ENCODE measurements at regions not wholly inside any gene's neighbourhood (a gene's known extent, or its start where the extent isn't known, plus 50 kb on each side); places are given as distances from the start of the nearest gene placed in this dataset.

- TF ChIP-seq CTCF (IDR thresholded peaks at IDR 0.05 in 2 of 3, conservative IDR thresholded peaks at IDR 0.05 in 1 of 3; ENCODE audit: borderline replicate concordance in 1 of 3, insufficient read depth in 1 of 3, low read depth in 2 of 3, low read length in 2 of 3) (no peak), EZH2 (IDR thresholded peaks at IDR 0.05) (no peak)
These were observed 578.7 kb upstream of the ID2 start (continued) for GRCh38 chr2:8103085-8103708.

- intact Hi-C loops (cut with micrococcal nuclease), result loop anchor here (10.0 kb wide), 1 partner anchor 578 kb away; the partner anchor contains the start of gene ID2
- ChIA-PET POLR2A (no interaction called here), RAD21 (ENCODE audit: low non-redundant PET in 1 of 2, low total read pairs in 2 of 2, uncharacterized antibody in 2 of 2, unreplicated experiment in 2 of 2) (no interaction called here), CTCF (no interaction called here)
- no peaks in the 10 kb centered on the region for H3K79me2 ChIP-seq (ENCODE audit: insufficient read depth, low read length)
- no peak overlapping the region for H3K4me3 ChIP-seq (replicated peaks in 1 of 2; ENCODE audit: low read depth in 1 of 2, low read length in 2 of 2)
- H3K27ac ChIP-seq (ENCODE audit: low read depth, low read length), result no peak overlapping the region
- no peaks in the 10 kb centered on the region for H3K4me1 ChIP-seq (ENCODE audit: control insufficient read depth in 1 of 2, insufficient read depth in 2 of 2, low read length in 2 of 2)
- H3K9ac ChIP-seq (ENCODE audit: low read length), result no peak overlapping the region
- no peak overlapping the region for H3K4me2 ChIP-seq (ENCODE audit: low read length)
- no peak overlapping the region for H2AFZ ChIP-seq (ENCODE audit: low read depth, low read length, poor library complexity, severe bottlenecking)
- H3K9me2 ChIP-seq (ENCODE audit: insufficient read depth), result no peaks in the 10 kb centered on the region
- H4K20me1 ChIP-seq (ENCODE audit: insufficient read depth), result no peaks in the 10 kb centered on the region
- no TSS peak for BruUV-seq (replicated peaks)
- TF ChIP-seq SIN3A (IDR thresholded peaks at IDR 0.05; ENCODE audit: low read depth) (no peak), EZH2phosphoT487 (IDR thresholded peaks at IDR 0.05; ENCODE audit: borderline replicate concordance) (no peak), SP1 (IDR thresholded peaks at IDR 0.05; ENCODE audit: low read depth) (no peak), JUND (IDR thresholded peaks at IDR 0.05) (no peak)
- DNase-seq (ENCODE audit: low read depth, low spot score) (no peak), ATAC-seq (no peak)
- no peaks in the 10 kb centered on the region for H3K36me3 ChIP-seq (ENCODE audit: control insufficient read depth in 1 of 2, insufficient read depth in 2 of 2, low read length in 2 of 2)
- peaks cover 27% of the 10 kb centered on the region for H3K27me3 ChIP-seq (ENCODE audit: insufficient read depth, low read length)
- no peaks in the 10 kb centered on the region for H3K9me3 ChIP-seq (ENCODE audit: control insufficient read depth in 1 of 2, insufficient read depth in 1 of 2, low read depth in 1 of 2, low read length in 2 of 2)
These were observed 574.7 kb upstream of the ID2 start for GRCh38 chr2:8107150-8107549.
